Upper lobe of left lung (tissue), 4 donors: ENCODE measurements at regions not wholly inside any gene's neighbourhood (a gene's known extent, or its start where the extent isn't known, plus 50 kb on each side); places are given as distances from the start of the nearest gene placed in this dataset.

Experiments used
- EP300 ChIP-seq, 4 donors: sonication (generic); formaldehyde crosslinking; IDR thresholded peaks; one replicate each; pipeline ENCODE4 v1.5.1; 2017; ENCODE audit warnings: antibody characterized with exemption in 4 of 4, control low read depth in 2 of 4
- POLR2A ChIP-seq, 4 donors: fragments of 450-650 bp; IDR thresholded peaks; one replicate each; pipeline ENCODE4 v1.5.1; 2016 to 2017; ENCODE audit warnings: antibody characterized with exemption in 4 of 4, mild to moderate bottlenecking in 2 of 4
- POLR2AphosphoS5 ChIP-seq, 2 donors: sonication (generic); formaldehyde crosslinking; IDR thresholded peaks; one replicate each; pipeline ENCODE4 v1.5.1; 2017; ENCODE audit warnings: antibody characterized with exemption in 2 of 2
- TF ChIP-seq, protein P1 (sequence below), 6 experiments: fragments of 450-650 bp in 4 of 6; fragments of 200-600 bp in 2 of 6; sonication (generic) in 2 of 6; IDR thresholded peaks; one replicate each; pipeline ENCODE4 v1.5.1; 2016 to 2019; ENCODE audit warnings: antibody characterized with exemption in 6 of 6

DNA sequence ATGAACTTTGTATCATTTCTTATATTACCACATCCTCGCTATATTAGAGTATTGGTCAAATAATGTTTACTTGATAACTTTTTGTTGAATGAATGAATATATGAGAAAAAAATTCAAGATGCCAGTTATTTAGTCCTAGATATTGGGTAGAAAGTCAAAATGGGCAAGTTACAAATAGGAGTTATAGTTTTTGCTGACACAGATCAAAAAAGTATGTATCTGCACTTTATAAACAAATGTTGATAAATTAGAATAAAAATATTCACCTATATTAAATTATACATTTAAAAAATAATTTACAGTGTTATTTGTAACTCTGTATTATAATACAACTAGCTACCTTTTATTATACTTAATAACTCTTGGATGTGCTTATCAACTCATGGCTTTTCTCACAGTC lies 57.8 kb upstream of the NDST4 start:
- TF ChIP-seq, protein P1, sequence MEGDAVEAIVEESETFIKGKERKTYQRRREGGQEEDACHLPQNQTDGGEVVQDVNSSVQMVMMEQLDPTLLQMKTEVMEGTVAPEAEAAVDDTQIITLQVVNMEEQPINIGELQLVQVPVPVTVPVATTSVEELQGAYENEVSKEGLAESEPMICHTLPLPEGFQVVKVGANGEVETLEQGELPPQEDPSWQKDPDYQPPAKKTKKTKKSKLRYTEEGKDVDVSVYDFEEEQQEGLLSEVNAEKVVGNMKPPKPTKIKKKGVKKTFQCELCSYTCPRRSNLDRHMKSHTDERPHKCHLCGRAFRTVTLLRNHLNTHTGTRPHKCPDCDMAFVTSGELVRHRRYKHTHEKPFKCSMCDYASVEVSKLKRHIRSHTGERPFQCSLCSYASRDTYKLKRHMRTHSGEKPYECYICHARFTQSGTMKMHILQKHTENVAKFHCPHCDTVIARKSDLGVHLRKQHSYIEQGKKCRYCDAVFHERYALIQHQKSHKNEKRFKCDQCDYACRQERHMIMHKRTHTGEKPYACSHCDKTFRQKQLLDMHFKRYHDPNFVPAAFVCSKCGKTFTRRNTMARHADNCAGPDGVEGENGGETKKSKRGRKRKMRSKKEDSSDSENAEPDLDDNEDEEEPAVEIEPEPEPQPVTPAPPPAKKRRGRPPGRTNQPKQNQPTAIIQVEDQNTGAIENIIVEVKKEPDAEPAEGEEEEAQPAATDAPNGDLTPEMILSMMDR (IDR thresholded peaks at IDR 0.05): no peak
- TF ChIP-seq EP300 (IDR thresholded peaks at IDR 0.05) (no peak), POLR2A (IDR thresholded peaks at IDR 0.05) (no peak), POLR2AphosphoS5 (IDR thresholded peaks at IDR 0.05) (no peak)
